Activated CD8-positive, alpha-beta memory T cell treated with anti-CD3 and anti-CD28 coated beads, Interleukin-2, amount 10 ng/mL, durations not matched to agents 7 days and 5 days (primary cell): ENCODE measurements at regions not wholly inside any gene's neighbourhood (a gene's known extent, or its start where the extent isn't known, plus 50 kb on each side); places are given as distances from the start of the nearest gene placed in this dataset.
"Not testable (repeated sequence)": the region's sequence is repeated elsewhere in the genome, so short reads cannot be mapped to it uniquely, and the experiment has no call there.

ENCODE experiments used
- ATAC-seq: fragments of 150-1000 bp; cut with Tn5 transposase; one replicate; pipeline ENCODE4 v1.10.0; 2021; ENCODE audit warnings: moderate library complexity
- CTCF ChIA-PET: fragments of 350-600 bp; sonication (Branson Sonifier 250); formaldehyde crosslinking; loops from one replicate; lab custom pipeline; 2021; ENCODE audit warnings: antibody characterized with exemption; lab: Charles Lee
- DNase-seq: peaks from one replicate; pipeline ENCODE4 v3.0.0-alpha.2; 2020
- H3K27ac Mint-ChIP-seq: one replicate; pipeline ENCODE4 v1.8.0; 2021; ENCODE audit warnings: mild to moderate bottlenecking, mixed read lengths
- H3K27me3 Mint-ChIP-seq: one replicate; pipeline ENCODE4 v1.8.0; 2021; ENCODE audit warnings: mixed read lengths
- H3K36me3 Mint-ChIP-seq: one replicate; pipeline ENCODE4 v1.8.0; 2021; ENCODE audit warnings: mild to moderate bottlenecking, mixed read lengths
- H3K4me1 Mint-ChIP-seq: one replicate; pipeline ENCODE4 v1.8.0; 2021; ENCODE audit warnings: mixed read lengths
- H3K4me3 Mint-ChIP-seq: one replicate; pipeline ENCODE4 v1.8.0; 2021; ENCODE audit warnings: mild to moderate bottlenecking, moderate library complexity, mixed read lengths
- H3K9me3 Mint-ChIP-seq: one replicate; pipeline ENCODE4 v1.8.0; 2022; ENCODE audit warnings: low read depth, mixed read lengths

DNA sequence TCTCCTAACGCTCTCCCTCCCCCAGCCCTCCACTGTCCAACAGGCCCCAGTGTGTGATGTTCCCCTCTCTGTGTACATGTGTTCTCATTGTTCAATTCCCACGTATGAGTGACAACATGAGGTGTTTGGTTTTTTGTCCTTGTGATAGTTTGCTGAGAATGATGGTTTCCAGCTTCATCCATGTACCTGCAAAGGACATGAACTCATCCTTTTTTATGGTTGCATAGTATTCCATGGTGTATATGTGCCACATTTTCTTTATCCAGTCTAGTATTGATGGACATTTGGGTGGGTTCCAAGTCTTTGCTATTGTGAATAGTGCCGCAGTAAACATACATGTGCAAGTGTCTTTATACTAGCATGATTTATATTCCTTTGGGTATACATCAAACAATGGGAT is 347.4 kb downstream of the MAGEE1 start:
- not testable (repeated sequence) for H3K4me3 Mint-ChIP-seq

DNA sequence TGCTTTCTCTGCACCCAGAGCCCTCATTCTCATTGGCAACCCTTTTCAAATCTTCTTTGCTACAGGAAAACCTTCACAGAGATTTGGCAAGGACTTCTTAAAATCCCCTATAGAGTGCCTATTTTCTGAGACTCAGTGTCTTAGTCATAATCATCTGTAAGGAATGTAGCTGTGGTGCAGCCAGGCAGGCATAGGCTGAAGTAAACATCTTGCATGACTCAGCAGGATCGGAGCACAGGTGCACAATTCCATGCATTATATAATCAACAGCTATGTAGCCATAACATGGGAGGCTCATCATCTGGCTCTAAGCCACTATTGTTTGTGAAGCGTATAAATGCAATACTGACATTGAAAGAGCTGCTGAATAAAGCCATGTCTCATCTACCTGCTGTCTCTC is 368.8 kb downstream of the MAGEE1 start:
- Mint-ChIP-seq H3K4me3 (no peak overlapping the region), H3K9me3 (no peaks in the 10 kb centered on the region), H3K36me3 (no peaks in the 10 kb centered on the region), H3K27me3 (no peaks in the 10 kb centered on the region), H3K4me1 (no peaks in the 10 kb centered on the region), H3K27ac (no peak overlapping the region)
- DNase-seq (no peak), ATAC-seq (no peak)
- CTCF ChIA-PET = no interaction called here

More for the DNA sequence above, 347.4 kb downstream of the MAGEE1 start:
- H3K27me3 Mint-ChIP-seq, ATAC-seq, CTCF ChIA-PET, DNase-seq, H3K9me3 Mint-ChIP-seq, H3K36me3 Mint-ChIP-seq, H3K27ac Mint-ChIP-seq, H3K4me1 Mint-ChIP-seq: not testable (repeated sequence)

DNA sequence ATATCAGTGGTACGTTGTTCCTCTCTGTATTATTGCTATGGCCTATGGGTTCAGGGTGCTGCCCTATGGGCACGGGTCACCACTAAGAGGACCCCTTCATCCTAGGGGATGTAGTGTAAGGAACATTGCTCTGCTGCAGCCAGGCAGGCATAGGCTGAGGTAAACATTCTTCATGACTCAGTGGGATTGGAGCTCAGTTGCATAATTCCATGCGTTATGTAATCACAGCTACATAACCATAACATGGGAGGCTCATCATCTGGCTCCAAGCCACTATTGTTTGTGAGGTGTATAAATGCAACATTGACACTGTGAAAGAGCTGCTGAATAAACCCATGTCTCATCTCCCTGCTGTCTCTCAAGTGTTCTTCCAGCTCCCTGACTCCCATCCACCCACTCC is 375.2 kb downstream of the MAGEE1 start:
- no peaks in the 10 kb centered on the region for H3K4me1 Mint-ChIP-seq
- DNase-seq (no peak), ATAC-seq (no peak)
- no peak overlapping the region for H3K27ac Mint-ChIP-seq
- no peaks in the 10 kb centered on the region for H3K9me3 Mint-ChIP-seq
- no peaks in the 10 kb centered on the region for H3K27me3 Mint-ChIP-seq
- no peak overlapping the region for H3K4me3 Mint-ChIP-seq
- H3K36me3 Mint-ChIP-seq = no peaks in the 10 kb centered on the region
- CTCF ChIA-PET = no interaction called here

DNA sequence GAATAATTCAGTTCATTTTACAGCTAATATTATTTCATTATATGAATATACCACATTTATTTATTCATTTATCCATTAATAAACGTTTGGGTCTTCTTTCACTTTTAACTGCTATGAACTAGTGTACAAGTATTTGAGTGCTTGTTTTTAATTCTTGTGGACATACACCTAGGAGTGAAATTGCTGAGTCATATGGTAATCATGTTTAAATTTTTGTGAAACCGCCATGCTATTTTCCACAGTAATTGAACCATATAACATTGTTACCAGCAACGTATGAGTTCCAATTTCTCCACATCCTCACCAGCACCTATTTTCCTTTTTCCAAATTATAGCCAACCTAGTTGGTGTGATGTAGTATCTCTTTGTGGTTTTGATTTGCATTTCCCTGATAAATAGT is 388.2 kb downstream of the MAGEE1 start:
- H3K4me1 Mint-ChIP-seq = no peaks in the 10 kb centered on the region

DNA sequence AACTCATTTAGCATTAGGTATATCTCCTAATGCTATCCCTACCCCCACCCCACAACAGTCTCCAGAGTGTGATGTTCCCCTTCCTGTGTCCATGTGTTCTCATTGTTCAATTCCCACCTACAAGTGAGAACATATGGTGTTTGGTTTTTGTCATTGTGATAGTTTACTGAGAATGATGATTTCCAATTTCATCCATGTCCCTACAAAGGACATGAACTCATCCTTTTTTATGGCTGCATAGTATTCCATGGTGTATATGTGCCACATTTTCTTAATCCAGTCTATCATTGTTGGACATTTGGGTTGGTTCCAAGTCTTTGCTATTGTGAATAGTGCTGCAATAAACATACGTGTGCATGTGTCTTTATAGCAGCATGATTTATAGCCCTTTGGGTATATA is 389.8 kb downstream of the MAGEE1 start:
- H3K27me3 Mint-ChIP-seq, ATAC-seq, H3K9me3 Mint-ChIP-seq, CTCF ChIA-PET, H3K27ac Mint-ChIP-seq, H3K4me3 Mint-ChIP-seq, DNase-seq, H3K36me3 Mint-ChIP-seq, H3K4me1 Mint-ChIP-seq: not testable (repeated sequence)

More for the DNA sequence above, 388.2 kb downstream of the MAGEE1 start:
- CTCF ChIA-PET = no interaction called here
- H3K27me3 Mint-ChIP-seq = no peaks in the 10 kb centered on the region
- no peak overlapping the region for H3K27ac Mint-ChIP-seq
- H3K4me3 Mint-ChIP-seq = no peak overlapping the region
- ATAC-seq (no peak), DNase-seq (no peak)
- no peaks in the 10 kb centered on the region for H3K9me3 Mint-ChIP-seq
- no peaks in the 10 kb centered on the region for H3K36me3 Mint-ChIP-seq

DNA sequence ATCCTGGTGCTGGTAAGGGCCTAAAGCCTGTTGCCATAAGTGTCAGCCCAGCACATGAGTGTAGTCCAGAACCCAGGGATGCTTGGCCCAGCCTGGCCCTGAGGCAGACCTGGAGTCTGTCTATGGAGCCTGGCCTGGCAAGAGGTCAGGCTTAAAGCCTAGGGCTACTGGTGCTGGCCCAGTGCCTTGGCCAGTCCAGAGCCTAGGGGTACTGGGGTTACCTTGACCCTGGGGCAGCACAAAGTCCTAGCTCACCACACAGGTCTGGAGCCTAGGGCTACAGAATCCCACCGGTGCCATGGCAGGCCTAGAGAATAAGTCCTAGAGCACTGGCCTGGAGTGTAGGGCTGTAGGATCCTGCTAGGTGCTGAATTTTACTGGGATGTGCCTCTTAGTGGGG is 393.8 kb downstream of the MAGEE1 start:
- H3K36me3 Mint-ChIP-seq = no peaks in the 10 kb centered on the region
- no peaks in the 10 kb centered on the region for H3K9me3 Mint-ChIP-seq
- no peaks in the 10 kb centered on the region for H3K27me3 Mint-ChIP-seq
- CTCF ChIA-PET = no interaction called here
- no peak overlapping the region for H3K4me3 Mint-ChIP-seq
- DNase-seq (no peak), ATAC-seq (no peak)
- H3K4me1 Mint-ChIP-seq = no peaks in the 10 kb centered on the region
- no peak overlapping the region for H3K27ac Mint-ChIP-seq

DNA sequence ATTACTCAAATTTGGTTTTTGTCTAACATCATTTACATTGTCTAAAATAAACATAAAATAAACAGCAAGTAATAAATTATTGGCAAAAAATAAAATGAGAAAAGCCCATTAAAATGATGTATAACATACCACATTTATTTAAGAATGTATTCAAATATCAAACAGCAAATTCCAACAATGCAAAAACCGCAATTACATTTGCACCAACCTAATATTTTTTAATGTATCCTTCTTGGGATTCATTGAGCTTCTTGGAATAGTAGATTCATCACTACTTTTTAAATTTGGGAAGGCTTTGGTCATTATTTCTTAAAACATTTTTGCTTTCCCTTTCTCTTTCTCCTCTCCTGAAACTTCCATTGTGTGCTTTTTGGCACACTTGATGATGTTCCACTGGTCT is 400.2 kb downstream of the MAGEE1 start:
- H3K4me1 Mint-ChIP-seq = no peaks in the 10 kb centered on the region
- DNase-seq (no peak), ATAC-seq (no peak)
- no peaks in the 10 kb centered on the region for H3K36me3 Mint-ChIP-seq
- no peak overlapping the region for H3K4me3 Mint-ChIP-seq
- H3K27me3 Mint-ChIP-seq = no peaks in the 10 kb centered on the region
- H3K9me3 Mint-ChIP-seq = no peaks in the 10 kb centered on the region
- CTCF ChIA-PET = no interaction called here
- H3K27ac Mint-ChIP-seq = no peak overlapping the region

DNA sequence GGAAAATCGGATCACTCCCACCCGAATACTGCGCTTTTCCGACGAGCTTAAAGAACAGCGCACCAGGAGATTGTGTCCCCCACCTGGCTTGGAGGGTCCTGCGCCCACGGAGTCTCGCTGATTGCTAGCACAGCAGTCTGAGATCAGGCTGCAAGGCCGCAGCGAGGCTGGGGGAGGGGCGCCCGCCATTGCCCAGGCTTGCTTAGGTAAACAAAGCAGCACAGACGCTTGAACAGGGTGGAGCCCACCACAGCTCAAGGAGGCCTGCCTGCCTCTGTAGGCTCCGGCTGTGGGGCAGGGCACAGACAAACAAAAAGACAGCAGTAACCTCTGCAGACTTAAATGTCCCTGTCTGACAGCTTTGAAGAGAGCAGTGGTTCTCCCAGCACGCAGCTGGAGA is 413.4 kb downstream of the MAGEE1 start:
- H3K9me3 Mint-ChIP-seq, H3K27ac Mint-ChIP-seq, ATAC-seq, DNase-seq, H3K27me3 Mint-ChIP-seq, CTCF ChIA-PET, H3K36me3 Mint-ChIP-seq, H3K4me1 Mint-ChIP-seq, H3K4me3 Mint-ChIP-seq: not testable (repeated sequence)

DNA sequence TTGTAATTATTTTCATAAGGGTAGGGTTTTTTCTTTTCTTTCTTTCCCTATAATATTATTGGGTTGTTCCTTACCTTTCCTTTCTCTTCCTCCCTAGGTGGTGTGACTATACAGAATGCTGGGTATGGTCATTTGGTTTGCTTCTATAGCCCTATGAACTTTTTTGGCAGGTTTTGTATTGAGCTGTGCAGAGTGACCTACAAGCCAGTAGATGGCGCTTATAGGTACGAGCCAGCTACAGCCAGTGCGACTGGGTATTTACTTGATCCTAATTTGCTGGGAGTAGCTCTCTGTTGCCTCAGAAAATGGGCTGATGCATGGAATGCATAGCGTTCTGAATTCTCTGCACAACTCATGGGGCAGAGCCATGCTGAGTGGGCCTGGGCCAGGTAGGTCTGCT is 423.3 kb downstream of the MAGEE1 start:
- DNase-seq = no peak
- no peaks in the 10 kb centered on the region for H3K36me3 Mint-ChIP-seq
- no peak overlapping the region for H3K27ac Mint-ChIP-seq
- peaks cover 3% of the 10 kb centered on the region for H3K9me3 Mint-ChIP-seq
- H3K27me3 Mint-ChIP-seq = no peaks in the 10 kb centered on the region
- H3K4me3 Mint-ChIP-seq = no peak overlapping the region
- CTCF ChIA-PET = no interaction called here
- ATAC-seq = no peak
- H3K4me1 Mint-ChIP-seq = no peaks in the 10 kb centered on the region

DNA sequence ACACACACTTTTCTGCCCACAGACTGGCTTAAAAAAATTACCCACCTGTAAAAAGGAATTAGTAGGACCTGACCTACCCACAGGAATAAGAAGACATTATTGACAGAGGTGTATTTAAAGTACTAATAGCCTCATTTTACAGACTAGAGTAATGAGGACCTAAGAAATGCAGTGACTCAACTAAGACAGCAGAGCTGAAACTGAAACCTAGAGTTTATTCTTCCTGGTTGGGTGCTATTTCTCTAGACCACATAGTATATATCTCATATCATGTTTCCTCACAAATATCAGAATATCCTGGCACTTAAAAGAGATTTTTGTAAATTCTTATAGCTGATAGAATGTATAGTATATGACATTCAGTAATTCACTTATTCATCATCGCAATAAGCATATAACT is 435.0 kb downstream of the MAGEE1 start:
- H3K9me3 Mint-ChIP-seq = no peaks in the 10 kb centered on the region
- ATAC-seq = no peak
- CTCF ChIA-PET = no interaction called here

DNA sequence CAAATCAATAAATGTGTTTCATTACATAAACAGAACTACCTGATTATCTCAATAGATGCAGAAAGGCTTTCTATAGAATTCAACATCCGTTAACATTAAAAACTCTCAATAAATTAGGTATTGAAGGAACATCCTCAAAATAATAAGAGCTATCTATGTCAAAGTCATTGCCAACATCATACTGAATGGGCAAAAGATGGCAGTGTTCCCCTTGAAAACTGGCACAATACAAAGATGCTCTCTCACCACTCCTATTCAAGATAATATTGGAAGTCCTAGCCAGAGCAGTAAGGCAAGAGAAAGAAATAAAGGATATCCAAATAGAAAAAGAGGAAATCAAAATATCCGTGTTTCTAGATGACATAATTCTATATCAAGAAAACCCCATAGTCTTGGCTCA is 466.4 kb downstream of the MAGEE1 start:
- CTCF ChIA-PET = no interaction called here
- Mint-ChIP-seq H3K9me3 (no peaks in the 10 kb centered on the region), H3K4me3 (no peak overlapping the region), H3K4me1 (no peaks in the 10 kb centered on the region), H3K36me3 (no peaks in the 10 kb centered on the region), H3K27me3 (no peaks in the 10 kb centered on the region), H3K27ac (no peak overlapping the region)
- ATAC-seq (no peak), DNase-seq (no peak)

More for the DNA sequence above, 435.0 kb downstream of the MAGEE1 start:
- no peaks in the 10 kb centered on the region for H3K27me3 Mint-ChIP-seq
- no peaks in the 10 kb centered on the region for H3K4me1 Mint-ChIP-seq
- DNase-seq = no peak
- H3K36me3 Mint-ChIP-seq = no peaks in the 10 kb centered on the region
- no peak overlapping the region for H3K4me3 Mint-ChIP-seq
- H3K27ac Mint-ChIP-seq = no peak overlapping the region

DNA sequence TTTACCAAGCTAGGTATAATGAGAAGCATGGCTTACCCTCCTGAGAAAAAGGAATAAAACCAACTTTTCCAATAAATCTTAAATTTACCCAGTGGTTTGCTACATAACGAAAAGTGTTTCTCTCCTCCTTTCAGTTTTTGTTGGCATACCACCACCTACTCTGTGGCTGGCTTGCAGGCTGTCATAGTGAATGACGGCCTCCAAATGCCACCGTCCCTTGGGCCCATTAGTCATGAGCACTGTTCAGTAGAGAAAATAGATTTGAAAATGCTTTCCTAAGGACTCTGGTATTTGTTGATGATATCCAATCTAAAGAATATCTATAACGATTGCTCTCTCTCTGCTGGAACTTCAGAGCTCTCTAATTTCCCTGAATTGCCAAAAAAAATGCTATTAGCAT is 488.3 kb downstream of the MAGEE1 start:
- Mint-ChIP-seq H3K4me3 (no peak overlapping the region), H3K36me3 (no peaks in the 10 kb centered on the region), H3K27me3 (no peaks in the 10 kb centered on the region), H3K9me3 (peaks cover 2% of the 10 kb centered on the region), H3K4me1 (no peaks in the 10 kb centered on the region), H3K27ac (no peak overlapping the region)
- ATAC-seq (no peak), DNase-seq (no peak)
- CTCF ChIA-PET = no interaction called here

DNA sequence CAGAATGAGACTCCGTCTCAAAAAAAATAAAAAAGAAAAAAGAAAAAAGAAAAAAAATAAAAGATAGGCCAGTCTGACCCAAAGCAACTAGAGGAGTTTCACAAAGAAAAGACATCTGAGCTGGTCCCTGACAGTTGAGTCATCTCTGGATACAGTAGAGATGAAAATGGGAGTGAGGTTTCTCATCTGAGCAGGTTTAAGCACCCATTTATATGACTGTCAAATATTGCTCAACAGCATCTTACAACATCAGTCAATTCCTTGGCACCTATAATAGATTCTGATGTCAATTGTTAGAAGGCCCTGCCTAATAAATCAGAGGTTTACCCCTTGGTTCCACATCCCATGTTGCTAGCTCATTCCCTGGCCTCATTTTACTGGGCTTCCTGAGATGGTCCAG is 490.5 kb downstream of the MAGEE1 start:
- Mint-ChIP-seq H3K27ac (no peak overlapping the region), H3K4me3 (no peak overlapping the region), H3K4me1 (no peaks in the 10 kb centered on the region), H3K9me3 (no peaks in the 10 kb centered on the region), H3K27me3 (no peaks in the 10 kb centered on the region), H3K36me3 (no peaks in the 10 kb centered on the region)
- no peak for ATAC-seq
- no peak for DNase-seq
- CTCF ChIA-PET = no interaction called here

DNA sequence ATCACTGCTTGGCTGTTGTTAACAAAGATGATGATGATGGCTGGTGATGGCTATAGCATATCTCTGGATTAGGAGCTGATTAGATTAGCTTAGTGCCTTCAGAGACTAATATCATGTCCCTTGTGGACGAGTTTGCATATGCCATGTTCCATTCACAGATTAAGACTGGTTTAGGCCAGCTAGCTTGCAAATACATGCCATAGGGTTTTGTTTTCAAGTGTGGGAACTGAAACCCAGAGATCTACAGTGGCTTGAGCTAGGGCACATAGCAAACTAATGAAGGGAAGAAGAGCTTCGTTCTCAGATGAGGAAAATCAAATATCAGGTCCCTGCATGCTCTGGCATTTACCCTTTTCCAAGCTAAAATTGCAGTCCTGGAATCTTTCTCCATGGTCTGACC is 492.3 kb downstream of the MAGEE1 start:
- H3K27ac Mint-ChIP-seq = no peak overlapping the region
- no peaks in the 10 kb centered on the region for H3K36me3 Mint-ChIP-seq
- H3K4me1 Mint-ChIP-seq = no peaks in the 10 kb centered on the region
- H3K27me3 Mint-ChIP-seq = no peaks in the 10 kb centered on the region
- ATAC-seq = no peak
- no peaks in the 10 kb centered on the region for H3K9me3 Mint-ChIP-seq
- no peak for DNase-seq
- H3K4me3 Mint-ChIP-seq = no peak overlapping the region
- CTCF ChIA-PET = no interaction called here

DNA sequence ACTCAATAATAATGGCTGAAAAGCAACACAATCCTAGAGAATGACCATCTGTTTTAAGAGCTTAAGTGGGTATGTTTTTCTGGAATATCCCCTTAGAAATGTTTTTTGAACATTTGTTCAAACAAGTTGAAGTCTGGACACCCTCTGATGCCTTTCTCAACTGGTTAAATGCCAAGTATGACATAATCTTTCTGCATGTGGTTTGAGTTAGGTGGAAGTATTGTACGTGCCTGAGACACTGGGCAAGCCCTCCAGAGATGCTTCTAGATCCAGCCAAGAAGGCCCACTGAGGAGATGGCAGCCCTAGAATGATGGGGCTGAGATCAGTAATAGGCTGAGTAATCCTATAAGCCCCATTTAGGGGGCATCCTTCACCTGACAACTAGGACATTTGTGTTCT is 493.1 kb downstream of the MAGEE1 start:
- no peak overlapping the region for H3K27ac Mint-ChIP-seq
- no peak for DNase-seq
- CTCF ChIA-PET = no interaction called here
- H3K36me3 Mint-ChIP-seq = no peaks in the 10 kb centered on the region
- no peaks in the 10 kb centered on the region for H3K27me3 Mint-ChIP-seq
- H3K4me3 Mint-ChIP-seq = no peak overlapping the region
- H3K4me1 Mint-ChIP-seq = no peaks in the 10 kb centered on the region
- H3K9me3 Mint-ChIP-seq = no peaks in the 10 kb centered on the region
- no peak for ATAC-seq
